Gastroesophageal sphincter (tissue), 4 donors: ENCODE measurements at regions not wholly inside any gene's neighbourhood (a gene's known extent, or its start where the extent isn't known, plus 50 kb on each side); places are given as distances from the start of the nearest gene placed in this dataset.
"Not testable (repeated sequence)": the region's sequence is repeated elsewhere in the genome, so short reads cannot be mapped to it uniquely, and the experiment has no call there.

ENCODE experiments used
- ATAC-seq: fragments of 150-250 bp; one replicate; pipeline ENCODE4 v1.9.1; 2016; ENCODE audit warnings: mild to moderate bottlenecking, moderate library complexity
- H3K27ac ChIP-seq, 4 donors: fragments of 200-600 bp; sonication (generic) in 3 of 4; 1 replicate in 3 of 4; 2 replicates in 1 of 4; pipeline ENCODE4 v1.5.1; 2016 to 2019
- H3K27me3 ChIP-seq: fragments of 200-600 bp; sonication (generic); one replicate; pipeline ENCODE4 v1.5.1; 2019
- H3K36me3 ChIP-seq, 2 donors: fragments of 200-600 bp; sonication (generic); one replicate each; pipeline ENCODE4 v1.5.1; 2019; ENCODE audit warnings: control low read depth in 1 of 2
- H3K4me1 ChIP-seq, 3 donors: fragments of 200-600 bp; sonication (generic); 1 replicate in 2 of 3; 2 replicates in 1 of 3; pipeline ENCODE4 v1.5.1; 2016 to 2019; ENCODE audit warnings: control low read depth in 2 of 3
- H3K4me3 ChIP-seq, 2 donors: fragments of 200-600 bp; sonication (generic); one replicate each; pipeline ENCODE4 v1.5.1; 2019; ENCODE audit warnings: mild to moderate bottlenecking in 1 of 2, moderate library complexity in 1 of 2
- H3K9me3 ChIP-seq, 3 donors: fragments of 200-600 bp; sonication (generic); one replicate each; pipeline ENCODE4 v1.5.1; 2017 to 2019; ENCODE audit warnings: control low read depth in 2 of 3
- EP300 ChIP-seq: sonication (generic); formaldehyde crosslinking; IDR thresholded peaks from one replicate; pipeline ENCODE4 v1.6.1; 2017; ENCODE audit warnings: antibody characterized with exemption, mild to moderate bottlenecking
- POLR2A ChIP-seq, 2 donors: fragments of 450-650 bp; IDR thresholded peaks; one replicate each; pipeline ENCODE4 v1.6.1; 2017; ENCODE audit warnings: antibody characterized with exemption in 2 of 2, mild to moderate bottlenecking in 2 of 2, moderate library complexity in 1 of 2
- POLR2AphosphoS5 ChIP-seq: sonication (generic); formaldehyde crosslinking; IDR thresholded peaks from one replicate; pipeline ENCODE4 v1.6.1; 2017; ENCODE audit warnings: antibody characterized with exemption
- WGBS, 2 donors: methylation state at CpG; one replicate each; pipeline ENCODE4 v1.1.5; 2018; ENCODE audit warnings: low coverage in 1 of 2; 5-methylcytosine and 5-hydroxymethylcytosine counted together
- TF ChIP-seq, protein P1 (sequence below), 4 experiments: fragments of 200-600 bp in 2 of 4; fragments of 450-650 bp in 2 of 4; sonication (generic) in 1 of 4; IDR thresholded peaks; one replicate each; pipeline ENCODE4 v1.5.1; 2017 to 2019; ENCODE audit warnings: antibody characterized with exemption in 4 of 4, mild to moderate bottlenecking in 2 of 4, moderate library complexity in 2 of 4

DNA sequence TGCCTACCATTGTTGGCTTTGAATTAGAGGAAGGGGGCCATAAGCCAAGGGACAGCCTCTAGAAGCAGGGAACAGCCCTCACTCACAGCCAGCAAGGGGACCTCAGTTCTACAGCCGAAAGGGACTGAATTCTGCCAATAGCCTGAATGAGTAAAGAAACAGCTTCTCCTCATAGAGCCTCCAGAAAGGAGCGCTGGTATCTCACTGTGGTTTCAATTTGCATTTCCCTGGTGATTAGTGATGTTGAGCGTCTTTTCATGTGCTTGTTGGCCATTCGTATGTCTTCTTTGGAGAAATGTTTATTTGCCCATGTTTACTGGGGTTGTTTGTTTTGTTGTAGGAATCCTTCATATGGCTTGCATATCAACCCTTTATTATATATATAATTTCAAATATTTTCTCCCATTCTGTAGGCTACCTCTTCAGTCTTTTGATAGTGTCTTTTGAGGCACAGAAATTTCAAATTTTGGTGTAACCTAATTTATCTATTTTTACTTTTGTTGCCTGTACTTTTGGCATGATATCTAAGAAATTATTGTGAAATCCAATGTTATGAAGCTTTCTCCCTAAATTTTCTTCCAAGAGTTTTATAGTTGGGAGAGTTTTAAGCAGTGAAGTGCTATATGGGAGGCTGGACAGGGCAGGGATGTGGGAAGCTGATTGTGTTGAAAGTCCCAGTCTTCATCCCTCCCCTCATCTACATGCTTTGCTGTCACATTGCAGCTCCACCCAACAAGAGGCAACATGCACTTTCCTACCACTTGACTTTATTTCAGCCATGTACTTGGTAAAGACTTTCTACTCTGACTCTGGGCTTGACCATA lies 57.1 kb upstream of the GPCPD1 start:
- Histone ChIP-seq H3K9me3 (no peaks in the 10 kb centered on the region), H3K4me3 (no peak overlapping the region), H3K4me1 (peaks cover 0 to 8% (median 0%) of the 10 kb centered on the region in 3 donors), H3K27me3 (no peaks in the 10 kb centered on the region), H3K27ac (no peak overlapping the region), H3K36me3 (no peaks in the 10 kb centered on the region)
- 80 to 88% methylated on average over 4 of the region's 4 CpGs for WGBS, 2 donors
- no peak for TF ChIP-seq POLR2A (IDR thresholded peaks at IDR 0.05)
- no peak for TF ChIP-seq POLR2AphosphoS5
- no peak for TF ChIP-seq EP300
- peak; percentile 46 for ATAC-seq

GRCh38 chr20:5665417-5665816 lies 54.6 kb upstream of the GPCPD1 start:
- Histone ChIP-seq H3K9me3 (no peaks in the 10 kb centered on the region), H3K36me3 (no peaks in the 10 kb centered on the region), H3K27ac (no peak overlapping the region), H3K4me1 (peaks cover 0 to 16% (median 0%) of the 10 kb centered on the region in 3 donors), H3K27me3 (no peaks in the 10 kb centered on the region), H3K4me3 (no peak overlapping the region)
- WGBS, 2 donors: 100% methylated on average over 1 of the region's 2 CpGs; no CpG with 5 or more reads in 1 of the 2 donors
- no peak for ATAC-seq
- TF ChIP-seq POLR2A (IDR thresholded peaks at IDR 0.05) (no peak), EP300 (no peak), POLR2AphosphoS5 (no peak)
- TF ChIP-seq, protein P1, sequence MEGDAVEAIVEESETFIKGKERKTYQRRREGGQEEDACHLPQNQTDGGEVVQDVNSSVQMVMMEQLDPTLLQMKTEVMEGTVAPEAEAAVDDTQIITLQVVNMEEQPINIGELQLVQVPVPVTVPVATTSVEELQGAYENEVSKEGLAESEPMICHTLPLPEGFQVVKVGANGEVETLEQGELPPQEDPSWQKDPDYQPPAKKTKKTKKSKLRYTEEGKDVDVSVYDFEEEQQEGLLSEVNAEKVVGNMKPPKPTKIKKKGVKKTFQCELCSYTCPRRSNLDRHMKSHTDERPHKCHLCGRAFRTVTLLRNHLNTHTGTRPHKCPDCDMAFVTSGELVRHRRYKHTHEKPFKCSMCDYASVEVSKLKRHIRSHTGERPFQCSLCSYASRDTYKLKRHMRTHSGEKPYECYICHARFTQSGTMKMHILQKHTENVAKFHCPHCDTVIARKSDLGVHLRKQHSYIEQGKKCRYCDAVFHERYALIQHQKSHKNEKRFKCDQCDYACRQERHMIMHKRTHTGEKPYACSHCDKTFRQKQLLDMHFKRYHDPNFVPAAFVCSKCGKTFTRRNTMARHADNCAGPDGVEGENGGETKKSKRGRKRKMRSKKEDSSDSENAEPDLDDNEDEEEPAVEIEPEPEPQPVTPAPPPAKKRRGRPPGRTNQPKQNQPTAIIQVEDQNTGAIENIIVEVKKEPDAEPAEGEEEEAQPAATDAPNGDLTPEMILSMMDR (IDR thresholded peaks at IDR 0.05): no peak

- Histone ChIP-seq H3K27ac (peak overlapping the region in 1 of 4 donors; percentile 11), H3K36me3 (no peaks in the 10 kb centered on the region), H3K27me3 (no peaks in the 10 kb centered on the region), H3K4me1 (peaks cover 11 to 36% (median 14%) of the 10 kb centered on the region in 3 donors), H3K4me3 (no peak overlapping the region), H3K9me3 (no peaks in the 10 kb centered on the region)
- ATAC-seq: no peak
- TF ChIP-seq, protein P1 (IDR thresholded peaks at IDR 0.05): no peak
- no peak for TF ChIP-seq POLR2A (IDR thresholded peaks at IDR 0.05)
- TF ChIP-seq POLR2AphosphoS5: no peak
- no peak for TF ChIP-seq EP300
- 50 to 67% methylated on average over 1 of the region's 5 CpGs for WGBS, 2 donors
These were observed 52.6 kb upstream of the GPCPD1 start for GRCh38 chr20:5663396-5663795.

- ATAC-seq: no peak
- peak overlapping the region in 2 of 4 donors; percentile 5 to 11 for H3K27ac ChIP-seq
- peaks cover 17 to 42% (median 20%) of the 10 kb centered on the region in 3 donors for H3K4me1 ChIP-seq
- no peaks in the 10 kb centered on the region for H3K27me3 ChIP-seq
- H3K9me3 ChIP-seq: no peaks in the 10 kb centered on the region
- no peak for TF ChIP-seq EP300
- TF ChIP-seq, protein P1 (IDR thresholded peaks at IDR 0.05): no peak
- no peak for TF ChIP-seq POLR2AphosphoS5
- TF ChIP-seq POLR2A (IDR thresholded peaks at IDR 0.05): no peak
- no peak overlapping the region for H3K4me3 ChIP-seq
- 51 to 60% methylated on average over 2 of the region's 2 CpGs for WGBS, 2 donors
- no peaks in the 10 kb centered on the region for H3K36me3 ChIP-seq
These were observed 52.0 kb upstream of the GPCPD1 start for GRCh38 chr20:5662769-5663168.

GRCh38 chr20:5660756-5661155 lies 50.0 kb upstream of the GPCPD1 start:
- WGBS, 2 donors: 89 to 91% methylated on average over 3 to 7 of the region's 8 CpGs
- H3K36me3 ChIP-seq, ATAC-seq, H3K4me3 ChIP-seq, H3K9me3 ChIP-seq, H3K27me3 ChIP-seq: not testable (repeated sequence)
- Histone ChIP-seq H3K27ac (peak overlapping the region in 3 of 4 donors; percentile 21 to 90 (median 42)), H3K4me1 (peaks cover 23 to 60% (median 32%) of the 10 kb centered on the region in 3 donors)
